Subcutaneous abdominal adipose tissue (tissue), 5 donors: ENCODE measurements at regions not wholly inside any gene's neighbourhood (a gene's known extent, or its start where the extent isn't known, plus 50 kb on each side); places are given as distances from the start of the nearest gene placed in this dataset.

Experiments used
- H3K27ac ChIP-seq: one replicate; pipeline ENCODE4 v1.7.0; 2013; ENCODE audit warnings: low read depth, mild to moderate bottlenecking, inconsistent platforms, low read length, moderate library complexity
- H3K27me3 ChIP-seq, 5 donors: one replicate each; pipeline ENCODE4 v1.7.0; 2013; ENCODE audit warnings: low read length in 5 of 5, inconsistent platforms in 1 of 5; ENCODE audit not compliant: control insufficient read depth in 5 of 5, insufficient read depth in 4 of 5
- H3K36me3 ChIP-seq, 5 donors: one replicate each; pipeline ENCODE4 v1.7.0; 2013; ENCODE audit warnings: low read length in 5 of 5; ENCODE audit not compliant: control insufficient read depth in 5 of 5, insufficient read depth in 5 of 5
- H3K4me1 ChIP-seq, 5 donors: one replicate each; pipeline ENCODE4 v1.7.0; 2013; ENCODE audit warnings: low read length in 5 of 5, mild to moderate bottlenecking in 3 of 5, moderate library complexity in 1 of 5; ENCODE audit not compliant: control insufficient read depth in 5 of 5, insufficient read depth in 5 of 5
- H3K4me3 ChIP-seq, 5 donors: one replicate each; pipeline ENCODE4 v1.7.0; 2013; ENCODE audit warnings: low read length in 5 of 5, low read depth in 1 of 5
- H3K9ac ChIP-seq, 5 donors: one replicate each; pipeline ENCODE4 v1.7.0; 2013; ENCODE audit warnings: low read length in 5 of 5, mild to moderate bottlenecking in 4 of 5, moderate library complexity in 3 of 5
- H3K9me3 ChIP-seq, 5 donors: one replicate each; pipeline ENCODE4 v1.7.0; 2013; ENCODE audit warnings: low read length in 5 of 5; ENCODE audit not compliant: control insufficient read depth in 5 of 5
- donor health status: healthy.
- donor health status: healthy.
- donor health status: healthy.
- donor health status: healthy.
- donor health status: healthy.

GRCh38 chr16:54816471-54816870 is 114.2 kb upstream of the IRX5 start:
- Histone ChIP-seq H3K36me3 (no peaks in the 10 kb centered on the region), H3K4me3 (no peak overlapping the region), H3K9ac (no peak overlapping the region), H3K9me3 (no peaks in the 10 kb centered on the region), H3K4me1 (peaks cover 0 to 21% (median 10%) of the 10 kb centered on the region in 5 donors), H3K27ac (no peak overlapping the region), H3K27me3 (no peaks in the 10 kb centered on the region)

GRCh38 chr16:54815177-54815576 is 115.5 kb upstream of the IRX5 start:
- H3K9ac ChIP-seq: no peak overlapping the region
- H3K4me1 ChIP-seq: peaks cover 0 to 21% (median 10%) of the 10 kb centered on the region in 5 donors
- H3K4me3 ChIP-seq: no peak overlapping the region
- no peaks in the 10 kb centered on the region for H3K27me3 ChIP-seq
- no peak overlapping the region for H3K27ac ChIP-seq
- no peaks in the 10 kb centered on the region for H3K36me3 ChIP-seq
- H3K9me3 ChIP-seq: no peaks in the 10 kb centered on the region

GRCh38 chr16:54813778-54814177 is 116.9 kb upstream of the IRX5 start:
- no peaks in the 10 kb centered on the region for H3K27me3 ChIP-seq
- no peak overlapping the region for H3K27ac ChIP-seq
- no peak overlapping the region for H3K9ac ChIP-seq
- peaks cover 0 to 21% (median 10%) of the 10 kb centered on the region in 5 donors for H3K4me1 ChIP-seq
- no peaks in the 10 kb centered on the region for H3K9me3 ChIP-seq
- H3K36me3 ChIP-seq: no peaks in the 10 kb centered on the region
- no peak overlapping the region for H3K4me3 ChIP-seq

GRCh38 chr16:54812229-54812628 is 118.4 kb upstream of the IRX5 start:
- peaks cover 0 to 21% (median 4%) of the 10 kb centered on the region in 5 donors for H3K4me1 ChIP-seq
- no peaks in the 10 kb centered on the region for H3K27me3 ChIP-seq
- H3K36me3 ChIP-seq: no peaks in the 10 kb centered on the region
- no peak overlapping the region for H3K27ac ChIP-seq
- H3K9ac ChIP-seq: no peak overlapping the region
- no peak overlapping the region for H3K4me3 ChIP-seq
- no peaks in the 10 kb centered on the region for H3K9me3 ChIP-seq

GRCh38 chr16:54808890-54809289 is 121.8 kb upstream of the IRX5 start:
- Histone ChIP-seq H3K9me3 (no peaks in the 10 kb centered on the region), H3K4me3 (no peak overlapping the region), H3K36me3 (no peaks in the 10 kb centered on the region), H3K4me1 (peaks cover 0 to 20% (median 4%) of the 10 kb centered on the region in 5 donors), H3K27ac (no peak overlapping the region), H3K9ac (no peak overlapping the region), H3K27me3 (no peaks in the 10 kb centered on the region)

GRCh38 chr16:54806881-54807360 is 123.7 kb upstream of the IRX5 start:
- no peak overlapping the region for H3K9ac ChIP-seq
- no peaks in the 10 kb centered on the region for H3K36me3 ChIP-seq
- H3K27me3 ChIP-seq: no peaks in the 10 kb centered on the region
- H3K4me1 ChIP-seq: peaks cover 0 to under 1% (median 0%) of the 10 kb centered on the region in 5 donors
- no peak overlapping the region for H3K27ac ChIP-seq
- H3K4me3 ChIP-seq: no peak overlapping the region
- H3K9me3 ChIP-seq: no peaks in the 10 kb centered on the region

GRCh38 chr16:54806378-54806777 is 124.3 kb upstream of the IRX5 start:
- H3K4me1 ChIP-seq: no peaks in the 10 kb centered on the region
- no peaks in the 10 kb centered on the region for H3K27me3 ChIP-seq
- H3K9ac ChIP-seq: no peak overlapping the region
- no peaks in the 10 kb centered on the region for H3K36me3 ChIP-seq
- no peak overlapping the region for H3K4me3 ChIP-seq
- no peaks in the 10 kb centered on the region for H3K9me3 ChIP-seq
- no peak overlapping the region for H3K27ac ChIP-seq

GRCh38 chr16:54805648-54806047 is 125.0 kb upstream of the IRX5 start:
- no peaks in the 10 kb centered on the region for H3K4me1 ChIP-seq
- H3K9ac ChIP-seq: no peak overlapping the region
- no peak overlapping the region for H3K4me3 ChIP-seq
- H3K27ac ChIP-seq: no peak overlapping the region
- H3K9me3 ChIP-seq: no peaks in the 10 kb centered on the region
- no peaks in the 10 kb centered on the region for H3K36me3 ChIP-seq
- H3K27me3 ChIP-seq: no peaks in the 10 kb centered on the region

GRCh38 chr16:54801057-54801844 is 129.4 kb upstream of the IRX5 start:
- Histone ChIP-seq H3K4me1 (no peaks in the 10 kb centered on the region), H3K36me3 (no peaks in the 10 kb centered on the region), H3K9me3 (peaks cover 0 to 4% (median 3%) of the 10 kb centered on the region in 5 donors), H3K4me3 (no peak overlapping the region), H3K9ac (no peak overlapping the region), H3K27ac (no peak overlapping the region), H3K27me3 (no peaks in the 10 kb centered on the region)

- H3K9me3 ChIP-seq: peaks cover 0 to 4% (median 3%) of the 10 kb centered on the region in 5 donors
- no peaks in the 10 kb centered on the region for H3K36me3 ChIP-seq
- H3K4me1 ChIP-seq: no peaks in the 10 kb centered on the region
- no peak overlapping the region for H3K4me3 ChIP-seq
- no peak overlapping the region for H3K9ac ChIP-seq
- H3K27ac ChIP-seq: no peak overlapping the region
- H3K27me3 ChIP-seq: no peaks in the 10 kb centered on the region
Observed at GRCh38 chr16:54798267-54798666, 132.4 kb upstream of the IRX5 start.
